H9 (cell line): ENCODE measurements at regions not wholly inside any gene's neighbourhood (a gene's known extent, or its start where the extent isn't known, plus 50 kb on each side); places are given as distances from the start of the nearest gene placed in this dataset.

Experiments used
- DNase-seq: peaks from one replicate; pipeline ENCODE4 v3.0.0-alpha.2; 2017
- H2AFZ ChIP-seq: one replicate; pipeline ENCODE4 v1.6.1; 2013; ENCODE audit warnings: mild to moderate bottlenecking, low read length, control low read depth, moderate library complexity
- H2AK5ac ChIP-seq: 2 replicates; pipeline ENCODE4 v1.6.1; 2013; ENCODE audit warnings: low read length, control low read depth, mixed read lengths; ENCODE audit not compliant: insufficient read length
- H2BK120ac ChIP-seq: one replicate; pipeline ENCODE4 v1.6.1; 2013; ENCODE audit warnings: low read depth, mild to moderate bottlenecking, low read length, control low read depth, inconsistent platforms; ENCODE audit not compliant: poor library complexity, severe bottlenecking
- H2BK12ac ChIP-seq: 2 replicates; pipeline ENCODE4 v1.6.1; 2013; ENCODE audit warnings: low read length, control low read depth, mixed read lengths, low read depth; ENCODE audit not compliant: insufficient read length
- H2BK15ac ChIP-seq: 2 replicates; pipeline ENCODE4 v1.6.1; 2013; ENCODE audit warnings: low read depth, low read length, control low read depth
- H2BK20ac ChIP-seq: one replicate; pipeline ENCODE4 v1.6.1; 2013; ENCODE audit warnings: low read depth, mild to moderate bottlenecking, low read length, control low read depth, inconsistent platforms; ENCODE audit not compliant: poor library complexity, severe bottlenecking
- H2BK5ac ChIP-seq: 2 replicates; pipeline ENCODE4 v1.6.1; 2013; ENCODE audit warnings: low read length, control low read depth, mixed read lengths; ENCODE audit not compliant: insufficient read length
- H3K14ac ChIP-seq: 2 replicates; pipeline ENCODE4 v1.6.1; 2013; ENCODE audit warnings: low read length, control low read depth; ENCODE audit not compliant: insufficient read depth
- H3K18ac ChIP-seq: 2 replicates; pipeline ENCODE4 v1.6.1; 2013; ENCODE audit warnings: low read depth, mild to moderate bottlenecking, mixed read lengths, low read length, control low read depth; ENCODE audit not compliant: insufficient read length
- H3K23ac ChIP-seq: 2 replicates; pipeline ENCODE4 v1.6.1; 2013; ENCODE audit warnings: low read length, control low read depth, mixed read lengths, low read depth; ENCODE audit not compliant: insufficient read length
- H3K23me2 ChIP-seq: 2 replicates; pipeline ENCODE4 v1.6.1; 2013; ENCODE audit warnings: low read depth, mild to moderate bottlenecking, mixed read lengths, low read length, control low read depth; ENCODE audit not compliant: insufficient read length, poor library complexity, severe bottlenecking
- H3K27ac ChIP-seq: 2 replicates; pipeline ENCODE4 v1.5.1; 2013; ENCODE audit warnings: low read length, control low read depth, mixed read lengths, low read depth; ENCODE audit not compliant: insufficient read length
- H3K27me3 ChIP-seq: 2 replicates; pipeline ENCODE4 v1.6.1; 2013; ENCODE audit warnings: low read length, control low read depth, inconsistent platforms; ENCODE audit not compliant: insufficient read depth
- H3K4ac ChIP-seq: 2 replicates; pipeline ENCODE4 v1.6.1; 2013; ENCODE audit warnings: low read depth, mild to moderate bottlenecking, control low read depth, inconsistent platforms, low read length, moderate library complexity
- H3K4me1 ChIP-seq: 2 replicates; pipeline ENCODE4 v1.6.1; 2013; ENCODE audit warnings: low read length, control low read depth, inconsistent platforms; ENCODE audit not compliant: insufficient read depth
- H3K4me2 ChIP-seq: 2 replicates; pipeline ENCODE4 v1.6.1; 2013; ENCODE audit warnings: low read length, control low read depth, mixed read lengths; ENCODE audit not compliant: insufficient read length, insufficient read depth
- H3K56ac ChIP-seq: 2 replicates; pipeline ENCODE4 v1.6.1; 2013; ENCODE audit warnings: low read depth, mild to moderate bottlenecking, mixed read lengths, low read length, control low read depth; ENCODE audit not compliant: insufficient read length
- H3K79me1 ChIP-seq: 2 replicates; pipeline ENCODE4 v1.6.1; 2013; ENCODE audit warnings: low read depth, mild to moderate bottlenecking, moderate library complexity, low read length, control low read depth, inconsistent platforms; ENCODE audit not compliant: insufficient read depth, poor library complexity, severe bottlenecking
- H3K79me2 ChIP-seq: 2 replicates; pipeline ENCODE4 v1.6.1; 2013; ENCODE audit warnings: low read length, control low read depth, inconsistent platforms; ENCODE audit not compliant: insufficient read depth
- H3K9ac ChIP-seq: 2 replicates; pipeline ENCODE4 v1.6.1; 2013; ENCODE audit warnings: low read length, control low read depth, mixed read lengths; ENCODE audit not compliant: insufficient read length; ENCODE audit errors: extremely low read depth
- H3K9me3 ChIP-seq: one replicate; pipeline ENCODE4 v1.6.1; 2013; ENCODE audit warnings: low read depth, low read length, inconsistent platforms; ENCODE audit not compliant: control insufficient read depth
- H3T11ph ChIP-seq: one replicate; pipeline ENCODE4 v1.6.1; 2013; ENCODE audit warnings: mild to moderate bottlenecking, low read length, control low read depth, inconsistent platforms
- H4K20me1 ChIP-seq: one replicate; pipeline ENCODE4 v1.6.1; 2013; ENCODE audit not compliant: control insufficient read depth, insufficient read length, insufficient read depth
- H4K5ac ChIP-seq: 2 replicates; pipeline ENCODE4 v1.6.1; 2013; ENCODE audit warnings: low read depth, mild to moderate bottlenecking, mixed read lengths, low read length, control low read depth; ENCODE audit not compliant: insufficient read length
- H4K8ac ChIP-seq: replicated peaks from 2 replicates; pipeline ENCODE4 v1.6.1; 2013; ENCODE audit warnings: low read length, control low read depth, mixed read lengths, low read depth; ENCODE audit not compliant: insufficient read length
- H4K91ac ChIP-seq: 2 replicates; pipeline ENCODE4 v1.6.1; 2013; ENCODE audit warnings: low read depth, mild to moderate bottlenecking, moderate library complexity, mixed read lengths, low read length, control low read depth; ENCODE audit not compliant: insufficient read length
- H3K27ac Mint-ChIP-seq, 3 experiments: 2 replicates in 2 of 3; 3 replicates in 1 of 3; pipeline ENCODE4 v1.8.0; 2020 to 2021; ENCODE audit warnings: mixed read lengths in 3 of 3, mild to moderate bottlenecking in 1 of 3, moderate library complexity in 1 of 3
- H3K27me3 Mint-ChIP-seq: 2 replicates; pipeline ENCODE4 v1.8.0; 2021; ENCODE audit warnings: low read depth, mild to moderate bottlenecking, moderate library complexity, mixed read lengths
- H3K36me3 Mint-ChIP-seq, 3 experiments: 2 replicates in 2 of 3; 3 replicates in 1 of 3; pipeline ENCODE4 v1.8.0; 2020 to 2021; ENCODE audit warnings: low read depth in 3 of 3, mixed read lengths in 3 of 3; ENCODE audit not compliant: insufficient read depth in 1 of 3
- H3K4me1 Mint-ChIP-seq, 2 experiments: 2 replicates each; pipeline ENCODE4 v1.8.0; 2020; ENCODE audit warnings: mixed read lengths in 2 of 2
- H3K4me3 Mint-ChIP-seq, 2 experiments: 2 replicates in 1 of 2; 3 replicates in 1 of 2; pipeline ENCODE4 v1.8.0; 2020 to 2021; ENCODE audit warnings: mild to moderate bottlenecking in 2 of 2, mixed read lengths in 2 of 2, moderate library complexity in 1 of 2
- H3K9me3 Mint-ChIP-seq, 2 experiments: 2 replicates in 1 of 2; 3 replicates in 1 of 2; pipeline ENCODE4 v1.8.0; 2020; ENCODE audit warnings: mild to moderate bottlenecking in 2 of 2, mixed read lengths in 2 of 2, moderate library complexity in 1 of 2
- WGBS: extraction: QIAGEN DNeasy Blood & Tissue Kit; methylation state at CpG from one replicate; pipeline ENCODE4 v1.1.7; 2013; ENCODE audit warnings: missing lambda C conversion rate, low lambda C conversion rate, mixed read lengths; ENCODE audit not compliant: insufficient read length; ENCODE audit errors: extremely low coverage; 5-methylcytosine and 5-hydroxymethylcytosine counted together
- TF ChIP-seq, protein P1 (sequence below): fragments of 200-600 bp; sonication (generic); conservative IDR thresholded peaks from 3 replicates; pipeline ENCODE4 v1.8.0; 2021; ENCODE audit warnings: antibody characterized with exemption, mild to moderate bottlenecking

DNA sequence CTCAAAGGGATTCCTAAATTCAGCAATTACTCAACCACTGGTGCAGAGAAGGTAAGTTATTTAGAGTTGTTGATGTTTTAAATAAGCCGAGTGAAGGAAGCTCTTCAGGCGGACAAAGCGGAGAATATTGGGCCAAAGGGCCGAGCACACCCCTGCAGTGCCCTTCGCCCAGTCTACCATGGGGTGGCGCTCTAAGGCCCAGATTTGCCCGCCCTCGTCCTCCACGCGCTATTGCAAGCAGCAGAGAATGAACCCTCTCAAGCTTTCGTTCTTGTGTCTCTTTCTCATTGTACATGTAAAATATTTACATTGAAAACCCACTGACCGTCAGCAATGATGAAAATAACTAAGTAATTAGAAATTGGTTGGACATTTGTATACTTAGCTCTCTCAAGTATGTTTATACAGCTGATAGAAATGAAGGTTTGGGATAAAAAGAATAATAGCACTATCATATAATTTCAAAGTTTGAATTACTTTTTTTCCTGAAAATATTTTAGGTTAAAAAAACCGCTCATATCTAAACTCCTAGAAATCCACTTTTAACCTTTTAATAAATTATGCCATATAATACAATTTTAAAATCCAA, 195.0 kb upstream of the CEP162 start:
- H3K27ac ChIP-seq: no peak overlapping the region
- no peak overlapping the region for H4K8ac ChIP-seq
- H3K14ac ChIP-seq: no peak overlapping the region
- H3K56ac ChIP-seq: no peak overlapping the region
- H3T11ph ChIP-seq: no peak overlapping the region
- no peak overlapping the region for H2BK5ac ChIP-seq
- Mint-ChIP-seq H3K4me1 (peaks cover 25% of the 10 kb centered on the region in 2 experiments), H3K27me3 (no peaks in the 10 kb centered on the region), H3K27ac (peak overlapping the region in 1 of 3 experiments; percentile 58; a peak in 2 of 7 replicates), H3K36me3 (no peaks in the 10 kb centered on the region), H3K4me3 (no peak overlapping the region), H3K9me3 (no peaks in the 10 kb centered on the region)
- no peaks in the 10 kb centered on the region for H3K9me3 ChIP-seq
- no peak overlapping the region for H4K5ac ChIP-seq
- no peak overlapping the region for H2BK15ac ChIP-seq
- H3K23ac ChIP-seq: no peak overlapping the region
- no peak overlapping the region for H2AK5ac ChIP-seq
- no peaks in the 10 kb centered on the region for H3K27me3 ChIP-seq
- no peak overlapping the region for H3K4ac ChIP-seq
- no CpG with 5 or more reads among the region's 13 CpGs for WGBS
- H3K79me2 ChIP-seq: no peaks in the 10 kb centered on the region
- no peak overlapping the region for H4K91ac ChIP-seq
- H3K4me2 ChIP-seq: no peak overlapping the region
- H3K23me2 ChIP-seq: no peaks in the 10 kb centered on the region
- no peak overlapping the region for H3K18ac ChIP-seq
- peaks cover 4% of the 10 kb centered on the region for H3K4me1 ChIP-seq
- no peak overlapping the region for H2BK120ac ChIP-seq
- no peak overlapping the region for H3K9ac ChIP-seq
- TF ChIP-seq, protein P1, sequence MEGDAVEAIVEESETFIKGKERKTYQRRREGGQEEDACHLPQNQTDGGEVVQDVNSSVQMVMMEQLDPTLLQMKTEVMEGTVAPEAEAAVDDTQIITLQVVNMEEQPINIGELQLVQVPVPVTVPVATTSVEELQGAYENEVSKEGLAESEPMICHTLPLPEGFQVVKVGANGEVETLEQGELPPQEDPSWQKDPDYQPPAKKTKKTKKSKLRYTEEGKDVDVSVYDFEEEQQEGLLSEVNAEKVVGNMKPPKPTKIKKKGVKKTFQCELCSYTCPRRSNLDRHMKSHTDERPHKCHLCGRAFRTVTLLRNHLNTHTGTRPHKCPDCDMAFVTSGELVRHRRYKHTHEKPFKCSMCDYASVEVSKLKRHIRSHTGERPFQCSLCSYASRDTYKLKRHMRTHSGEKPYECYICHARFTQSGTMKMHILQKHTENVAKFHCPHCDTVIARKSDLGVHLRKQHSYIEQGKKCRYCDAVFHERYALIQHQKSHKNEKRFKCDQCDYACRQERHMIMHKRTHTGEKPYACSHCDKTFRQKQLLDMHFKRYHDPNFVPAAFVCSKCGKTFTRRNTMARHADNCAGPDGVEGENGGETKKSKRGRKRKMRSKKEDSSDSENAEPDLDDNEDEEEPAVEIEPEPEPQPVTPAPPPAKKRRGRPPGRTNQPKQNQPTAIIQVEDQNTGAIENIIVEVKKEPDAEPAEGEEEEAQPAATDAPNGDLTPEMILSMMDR: peak; percentile 98
- no peak overlapping the region for H2BK12ac ChIP-seq
- no peaks in the 10 kb centered on the region for H3K79me1 ChIP-seq
- H2AFZ ChIP-seq: peak overlapping the region; percentile 96
- DNase-seq: peak; percentile 81
- no peak overlapping the region for H2BK20ac ChIP-seq
- H4K20me1 ChIP-seq: no peaks in the 10 kb centered on the region
